GM23338 (cell line): ENCODE measurements at regions not wholly inside any gene's neighbourhood (a gene's known extent, or its start where the extent isn't known, plus 50 kb on each side); places are given as distances from the start of the nearest gene placed in this dataset.

Experiments used
- ATAC-seq: fragments of 200-7000 bp; cut with Tn5 transposase; 3 replicates; pipeline ENCODE4 v1.9.1; 2020
- DNase-seq: peaks from one replicate; pipeline ENCODE4 v3.0.0-alpha.2; 2015; ENCODE audit warnings: low spot score
- H2AFZ ChIP-seq: fragments of 200-600 bp; sonication (generic); 2 replicates; pipeline ENCODE4 v1.8.0; 2016; ENCODE audit warnings: antibody characterized with exemption, mild to moderate bottlenecking, moderate library complexity
- H3F3A ChIP-seq: fragments of 200-600 bp; sonication (generic); replicated peaks from 2 replicates; pipeline ENCODE4 v1.8.0; 2017; ENCODE audit warnings: antibody characterized with exemption, mixed run types, low read depth
- H3K27ac ChIP-seq: fragments of 200-600 bp; sonication (generic); 2 replicates; pipeline ENCODE4 v1.6.1; 2016; ENCODE audit warnings: low read depth
- H3K27me3 ChIP-seq: fragments of 200-600 bp; sonication (generic); 2 replicates; pipeline ENCODE4 v1.8.0; 2016; ENCODE audit warnings: mild to moderate bottlenecking, mixed run types, moderate library complexity; ENCODE audit not compliant: insufficient read depth
- H3K36me3 ChIP-seq: fragments of 200-600 bp; sonication (generic); 2 replicates; pipeline ENCODE4 v1.8.0; 2016; ENCODE audit warnings: mild to moderate bottlenecking; ENCODE audit not compliant: insufficient read depth
- H3K4me1 ChIP-seq: fragments of 200-600 bp; sonication (generic); 2 replicates; pipeline ENCODE4 v1.8.0; 2016; ENCODE audit warnings: mild to moderate bottlenecking, moderate library complexity; ENCODE audit not compliant: insufficient read depth
- H3K4me2 ChIP-seq: fragments of 200-600 bp; sonication (generic); 2 replicates; pipeline ENCODE4 v1.7.1; 2017; ENCODE audit warnings: mixed run types
- H3K4me3 ChIP-seq: fragments of 200-600 bp; sonication (generic); 2 replicates; pipeline ENCODE4 v1.6.1; 2016; ENCODE audit warnings: mixed run types
- H3K79me2 ChIP-seq: fragments of 200-600 bp; sonication (generic); replicated peaks from 2 replicates; pipeline ENCODE4 v1.8.0; 2017; ENCODE audit warnings: mild to moderate bottlenecking; ENCODE audit not compliant: insufficient read depth
- H3K9me2 ChIP-seq: fragments of 200-600 bp; sonication (generic); 2 replicates; pipeline ENCODE4 v1.8.0; 2017; ENCODE audit not compliant: insufficient read depth
- H4K20me1 ChIP-seq: fragments of 200-600 bp; sonication (generic); replicated peaks from 2 replicates; pipeline ENCODE4 v1.8.0; 2017; ENCODE audit warnings: mild to moderate bottlenecking; ENCODE audit not compliant: insufficient read depth
- H3K27ac Mint-ChIP-seq: 2 replicates; pipeline ENCODE4 v1.8.0; 2020; ENCODE audit warnings: inconsistent platforms, mild to moderate bottlenecking, moderate library complexity, mixed read lengths
- H3K27me3 Mint-ChIP-seq: 3 replicates; pipeline ENCODE4 v1.8.0; 2022; ENCODE audit warnings: low read depth, mild to moderate bottlenecking, moderate library complexity, mixed read lengths, inconsistent platforms; ENCODE audit not compliant: insufficient read depth, poor library complexity
- H3K36me3 Mint-ChIP-seq: 3 replicates; pipeline ENCODE4 v1.8.0; 2021; ENCODE audit warnings: low read depth, mild to moderate bottlenecking, inconsistent platforms, moderate library complexity, mixed read lengths
- H3K4me1 Mint-ChIP-seq: 3 replicates; pipeline ENCODE4 v1.8.0; 2020; ENCODE audit warnings: mild to moderate bottlenecking, inconsistent platforms, mixed read lengths
- H3K4me3 Mint-ChIP-seq: 3 replicates; pipeline ENCODE4 v1.8.0; 2021; ENCODE audit warnings: moderate library complexity, mild to moderate bottlenecking, inconsistent platforms, mixed read lengths
- H3K9me3 Mint-ChIP-seq: 3 replicates; pipeline ENCODE4 v1.8.0; 2020; ENCODE audit warnings: moderate library complexity, mild to moderate bottlenecking, inconsistent platforms, mixed read lengths
- CREB1 ChIP-seq: fragments of 250-450 bp; sonication (Bioruptor Pico); IDR thresholded peaks from 2 replicates; pipeline ENCODE4 v1.5.0; 2020; ENCODE audit warnings: low read depth, mild to moderate bottlenecking, moderate library complexity
- ETS1 ChIP-seq: IDR thresholded peaks from 2 replicates; pipeline ENCODE4 v1.6.1; 2016; ENCODE audit warnings: antibody characterized with exemption
- EZH2 ChIP-seq: fragments of 200-600 bp; sonication (generic); IDR thresholded peaks from one replicate; pipeline ENCODE4 v1.8.0; 2017; ENCODE audit warnings: antibody characterized with exemption, mild to moderate bottlenecking, low read depth; ENCODE audit not compliant: unreplicated experiment
- EZH2phosphoT487 ChIP-seq: fragments of 200-600 bp; sonication (generic); IDR thresholded peaks from one replicate; pipeline ENCODE4 v1.8.1; 2018; ENCODE audit warnings: antibody characterized with exemption; ENCODE audit not compliant: unreplicated experiment
- JUNB ChIP-seq: IDR thresholded peaks from one replicate; pipeline ENCODE4 v1.6.1; 2016; ENCODE audit warnings: antibody characterized with exemption; ENCODE audit not compliant: unreplicated experiment
- NANOG ChIP-seq: IDR thresholded peaks from 2 replicates; pipeline ENCODE4 v1.6.1; 2016; ENCODE audit warnings: antibody characterized with exemption, borderline replicate concordance
- POLR2AphosphoS5 ChIP-seq: IDR thresholded peaks from 2 replicates; pipeline ENCODE4 v1.6.1; 2016; ENCODE audit warnings: antibody characterized with exemption, low read depth
- REST ChIP-seq: IDR thresholded peaks from one replicate; pipeline ENCODE4 v1.6.1; 2018; ENCODE audit warnings: antibody characterized with exemption; ENCODE audit not compliant: unreplicated experiment
- STAT1 ChIP-seq: IDR thresholded peaks from one replicate; pipeline ENCODE4 v1.6.1; 2016; ENCODE audit warnings: antibody characterized with exemption; ENCODE audit not compliant: unreplicated experiment
- ZNF114 ChIP-seq: fragments of 250-450 bp; sonication (Bioruptor Pico); IDR thresholded peaks from 2 replicates; pipeline ENCODE4 v1.5.0; 2020; ENCODE audit warnings: mild to moderate bottlenecking, moderate library complexity
- ZNF331 ChIP-seq: fragments of 250-450 bp; sonication (Bioruptor Pico); IDR thresholded peaks from 2 replicates; pipeline ENCODE4 v1.5.0; 2020; ENCODE audit warnings: low read depth, mild to moderate bottlenecking, moderate library complexity
- ZNF462 ChIP-seq: fragments of 250-450 bp; sonication (Bioruptor Pico); IDR thresholded peaks from 2 replicates; pipeline ENCODE4 v1.5.0; 2020; ENCODE audit warnings: mild to moderate bottlenecking, moderate library complexity
- TF ChIP-seq, protein P1 (sequence below), 2 experiments: fragments of 200-600 bp in 1 of 2; sonication (generic) in 1 of 2; conservative IDR thresholded peaks; 2 replicates each; pipeline versions ENCODE4 v1.5.1 to v1.6.1; 2016 to 2017; ENCODE audit warnings: antibody characterized with exemption in 2 of 2, low read depth in 2 of 2, mild to moderate bottlenecking in 2 of 2, moderate library complexity in 1 of 2

DNA sequence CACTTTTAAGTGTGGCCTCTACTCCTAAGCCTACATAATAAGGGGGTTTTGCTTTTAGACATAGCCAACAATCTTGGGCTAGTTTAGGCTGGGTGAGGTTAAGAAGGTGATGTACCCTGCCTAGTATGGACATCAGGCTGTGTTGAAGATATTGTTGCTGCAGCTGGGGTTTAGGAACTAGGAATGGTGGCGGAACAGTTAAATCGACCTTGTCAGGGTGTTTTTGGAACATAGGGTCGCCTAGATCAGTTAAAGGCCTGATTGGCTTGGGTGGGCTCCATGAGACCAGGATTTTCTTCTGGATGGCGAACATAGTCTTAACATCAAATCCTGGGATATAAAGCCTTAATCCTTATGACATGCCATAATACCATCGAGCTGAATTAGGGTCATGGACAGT lies 156.1 kb downstream of the TRIM27 start:
- H4K20me1 ChIP-seq: peaks cover 27% of the 10 kb centered on the region

More for the DNA sequence above, 156.1 kb downstream of the TRIM27 start:
- peaks cover 100% of the 10 kb centered on the region for H3K27me3 ChIP-seq
- no peak overlapping the region for H3K4me3 ChIP-seq
- ATAC-seq (no peak), DNase-seq (no peak)
- no peak overlapping the region for H3K4me2 ChIP-seq
- H3K79me2 ChIP-seq: no peaks in the 10 kb centered on the region
- H2AFZ ChIP-seq: no peak overlapping the region
- H3K36me3 Mint-ChIP-seq: peaks cover 2% of the 10 kb centered on the region; the same call in 1 of the 3 replicates
- H3F3A ChIP-seq: peaks cover 47% of the 10 kb centered on the region
- H3K27me3 Mint-ChIP-seq: peaks cover 100% of the 10 kb centered on the region
- peaks cover 76% of the 10 kb centered on the region for H3K4me1 ChIP-seq
- H3K27ac Mint-ChIP-seq: no peak overlapping the region
- no peak overlapping the region; the same call in 2 of the 3 replicates for H3K4me3 Mint-ChIP-seq
- H3K9me2 ChIP-seq: no peaks in the 10 kb centered on the region
- no peak overlapping the region for H3K27ac ChIP-seq
- no peaks in the 10 kb centered on the region; the same call in 2 of the 3 replicates for H3K9me3 Mint-ChIP-seq
- peaks cover 69% of the 10 kb centered on the region for H3K4me1 Mint-ChIP-seq
- no peaks in the 10 kb centered on the region for H3K36me3 ChIP-seq
- TF ChIP-seq STAT1: no peak
- TF ChIP-seq CREB1 (CRISPR knock-in tag): no peak
- no peak for TF ChIP-seq EZH2phosphoT487
- no peak for TF ChIP-seq POLR2AphosphoS5
- TF ChIP-seq EZH2: no peak
- no peak for TF ChIP-seq NANOG
- no peak for TF ChIP-seq REST
- TF ChIP-seq ETS1: no peak
- no peak for TF ChIP-seq ZNF462
- TF ChIP-seq, protein P1, sequence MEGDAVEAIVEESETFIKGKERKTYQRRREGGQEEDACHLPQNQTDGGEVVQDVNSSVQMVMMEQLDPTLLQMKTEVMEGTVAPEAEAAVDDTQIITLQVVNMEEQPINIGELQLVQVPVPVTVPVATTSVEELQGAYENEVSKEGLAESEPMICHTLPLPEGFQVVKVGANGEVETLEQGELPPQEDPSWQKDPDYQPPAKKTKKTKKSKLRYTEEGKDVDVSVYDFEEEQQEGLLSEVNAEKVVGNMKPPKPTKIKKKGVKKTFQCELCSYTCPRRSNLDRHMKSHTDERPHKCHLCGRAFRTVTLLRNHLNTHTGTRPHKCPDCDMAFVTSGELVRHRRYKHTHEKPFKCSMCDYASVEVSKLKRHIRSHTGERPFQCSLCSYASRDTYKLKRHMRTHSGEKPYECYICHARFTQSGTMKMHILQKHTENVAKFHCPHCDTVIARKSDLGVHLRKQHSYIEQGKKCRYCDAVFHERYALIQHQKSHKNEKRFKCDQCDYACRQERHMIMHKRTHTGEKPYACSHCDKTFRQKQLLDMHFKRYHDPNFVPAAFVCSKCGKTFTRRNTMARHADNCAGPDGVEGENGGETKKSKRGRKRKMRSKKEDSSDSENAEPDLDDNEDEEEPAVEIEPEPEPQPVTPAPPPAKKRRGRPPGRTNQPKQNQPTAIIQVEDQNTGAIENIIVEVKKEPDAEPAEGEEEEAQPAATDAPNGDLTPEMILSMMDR (conservative IDR thresholded peaks at IDR 0.05; ENCODE audit: low read depth in 2 of 2): no peak
- TF ChIP-seq ZNF331 (CRISPR knock-in tag): no peak
- no peak for TF ChIP-seq ZNF114
- no peak for TF ChIP-seq JUNB
